Left hindlimb (tissue), 1 donor: ENCODE measurements at regions not wholly inside any gene's neighbourhood (a gene's known extent, or its start where the extent isn't known, plus 50 kb on each side); places are given as distances from the start of the nearest gene placed in this dataset.

Source experiments
- DNase-seq: peaks from one replicate; pipeline ENCODE4 v3.0.0-alpha.2; 2018

- DNase-seq: no peak
These were observed 227.5 kb upstream of the BRINP1 start for GRCh38 chr9:119596703-119597102.

- no peak for DNase-seq
These were observed 219.9 kb upstream of the BRINP1 start for GRCh38 chr9:119588874-119589744.

GRCh38 chr9:119577881-119578280 is 208.6 kb upstream of the BRINP1 start:
- no peak for DNase-seq

- no peak for DNase-seq
These were observed 190.8 kb upstream of the BRINP1 start for GRCh38 chr9:119559986-119560385.

- no peak for DNase-seq
These were observed 189.8 kb upstream of the BRINP1 start for GRCh38 chr9:119559056-119559455.

- peak; percentile 73 for DNase-seq
These were observed 187.1 kb upstream of the BRINP1 start for GRCh38 chr9:119556129-119556875.

GRCh38 chr9:119544492-119544891 is 175.3 kb upstream of the BRINP1 start:
- DNase-seq: no peak

- no peak for DNase-seq
These were observed 167.9 kb upstream of the BRINP1 start for GRCh38 chr9:119537138-119537537.

- no peak for DNase-seq
These were observed 164.3 kb upstream of the BRINP1 start for GRCh38 chr9:119533504-119533903.

GRCh38 chr9:119526698-119527097 is 157.5 kb upstream of the BRINP1 start:
- DNase-seq: no peak

GRCh38 chr9:119523508-119523907 is 154.3 kb upstream of the BRINP1 start:
- DNase-seq: no peak

GRCh38 chr9:119522381-119522780 is 153.1 kb upstream of the BRINP1 start:
- no peak for DNase-seq

GRCh38 chr9:119509291-119509905 is 140.2 kb upstream of the BRINP1 start:
- DNase-seq: no peak

- no peak for DNase-seq
These were observed 132.1 kb upstream of the BRINP1 start for GRCh38 chr9:119501374-119501773.

- DNase-seq: no peak
These were observed 131.0 kb upstream of the BRINP1 start for GRCh38 chr9:119500072-119500771.

GRCh38 chr9:119487118-119487827 is 118.0 kb upstream of the BRINP1 start:
- DNase-seq: no peak

GRCh38 chr9:119483153-119483552 is 113.9 kb upstream of the BRINP1 start:
- DNase-seq: no peak

- DNase-seq: no peak
These were observed 108.0 kb upstream of the BRINP1 start for GRCh38 chr9:119477197-119477596.

GRCh38 chr9:119458068-119458467 is 88.8 kb upstream of the BRINP1 start:
- no peak for DNase-seq

- no peak for DNase-seq
These were observed 84.7 kb upstream of the BRINP1 start for GRCh38 chr9:119453980-119454379.

GRCh38 chr9:119453490-119453911 is 84.3 kb upstream of the BRINP1 start:
- no peak for DNase-seq

- no peak for DNase-seq
These were observed 82.2 kb upstream of the BRINP1 start for GRCh38 chr9:119451426-119451825.
